ENCODE measurements at regions not wholly inside any gene's neighbourhood (a gene's known extent, or its start where the extent isn't known, plus 50 kb on each side); places are given as distances from the start of the nearest gene placed in this dataset.
"Not testable (repeated sequence)": the region's sequence is repeated elsewhere in the genome, so short reads cannot be mapped to it uniquely, and the experiment has no call there.

GRCh38 chr4:137738375-137738990 is 206.2 kb upstream of the PCDH18 start:
- Histone ChIP-seq H3K27me3 (no peaks in the 10 kb centered on the region), H3K4me3 (no peak overlapping the region), H3K9ac (no peak overlapping the region), H3K27ac (no peak overlapping the region), H3K4me1 (no peaks in the 10 kb centered on the region), H3K4me2 (no peak overlapping the region), H3K36me3 (no peaks in the 10 kb centered on the region), H3K9me3 (peaks cover 9% of the 10 kb centered on the region), H4K20me1 (no peaks in the 10 kb centered on the region)
- TF ChIP-seq Cebpa-rat (IDR thresholded peaks at IDR 0.05), result no peak

GRCh38 chr4:137735561-137736104 is 203.3 kb upstream of the PCDH18 start:
- Histone ChIP-seq H3K27ac (no peak overlapping the region), H4K20me1 (no peaks in the 10 kb centered on the region), H3K4me3 (no peak overlapping the region), H3K4me2 (no peak overlapping the region), H3K9ac (no peak overlapping the region), H3K4me1 (no peaks in the 10 kb centered on the region), H3K36me3 (no peaks in the 10 kb centered on the region), H3K27me3 (no peaks in the 10 kb centered on the region), H3K9me3 (peaks cover 19% of the 10 kb centered on the region)
- TF ChIP-seq Cebpa-rat (IDR thresholded peaks at IDR 0.05), result no peak

- H3K9ac ChIP-seq, H3K4me1 ChIP-seq, H4K20me1 ChIP-seq, H3K4me2 ChIP-seq, H3K27me3 ChIP-seq, H3K27ac ChIP-seq, H3K4me3 ChIP-seq, H3K36me3 ChIP-seq: not testable (repeated sequence)
- peaks cover 19% of the 10 kb centered on the region for H3K9me3 ChIP-seq
Measured at GRCh38 chr4:137733174-137734141, 201.2 kb upstream of the PCDH18 start.

GRCh38 chr4:137722910-137723309 is 190.6 kb upstream of the PCDH18 start:
- Histone ChIP-seq H3K27ac (no peak overlapping the region), H3K9me3 (no peaks in the 10 kb centered on the region), H3K9ac (no peak overlapping the region), H3K4me3 (no peak overlapping the region), H3K27me3 (no peaks in the 10 kb centered on the region), H3K4me2 (no peak overlapping the region), H3K4me1 (no peaks in the 10 kb centered on the region), H4K20me1 (no peaks in the 10 kb centered on the region), H3K36me3 (no peaks in the 10 kb centered on the region)
- TF ChIP-seq Cebpa-rat (IDR thresholded peaks at IDR 0.05), result no peak

- Histone ChIP-seq H3K4me3 (no peak overlapping the region), H4K20me1 (no peaks in the 10 kb centered on the region), H3K9ac (no peak overlapping the region), H3K4me2 (no peak overlapping the region), H3K27ac (no peak overlapping the region), H3K27me3 (no peaks in the 10 kb centered on the region), H3K9me3 (no peaks in the 10 kb centered on the region), H3K4me1 (no peaks in the 10 kb centered on the region), H3K36me3 (no peaks in the 10 kb centered on the region)
- TF ChIP-seq Cebpa-rat (IDR thresholded peaks at IDR 0.05), result no peak
Measured at GRCh38 chr4:137711502-137711901, 179.2 kb upstream of the PCDH18 start.

GRCh38 chr4:137707626-137708025 is 175.3 kb upstream of the PCDH18 start:
- Histone ChIP-seq H3K9ac (no peak overlapping the region), H3K27me3 (no peaks in the 10 kb centered on the region), H3K9me3 (peaks cover 2% of the 10 kb centered on the region; the same call in 1 of the 2 replicates), H3K36me3 (no peaks in the 10 kb centered on the region), H4K20me1 (no peaks in the 10 kb centered on the region), H3K4me3 (no peak overlapping the region), H3K4me1 (peaks cover 8% of the 10 kb centered on the region; the same call in 1 of the 2 replicates), H3K4me2 (no peak overlapping the region), H3K27ac (no peak overlapping the region)
- TF ChIP-seq Cebpa-rat (IDR thresholded peaks at IDR 0.05), result no peak

GRCh38 chr4:137707102-137707620 is 174.9 kb upstream of the PCDH18 start:
- H3K27me3 ChIP-seq, result no peaks in the 10 kb centered on the region
- H3K9me3 ChIP-seq, result peaks cover 2% of the 10 kb centered on the region; the same call in 1 of the 2 replicates

GRCh38 chr4:137705171-137705783 is 173.0 kb upstream of the PCDH18 start:
- Histone ChIP-seq H3K4me2 (peak overlapping the region; percentile 22; the same call in 1 of the 2 replicates), H3K27me3 (no peaks in the 10 kb centered on the region), H3K9ac (no peak overlapping the region), H3K9me3 (peaks cover 12% of the 10 kb centered on the region), H3K27ac (no peak overlapping the region), H3K4me3 (no peak overlapping the region), H3K4me1 (peaks cover 8% of the 10 kb centered on the region; the same call in 1 of the 2 replicates), H4K20me1 (no peaks in the 10 kb centered on the region), H3K36me3 (no peaks in the 10 kb centered on the region)
- no peak for TF ChIP-seq Cebpa-rat (IDR thresholded peaks at IDR 0.05)

More at GRCh38 chr4:137707102-137707620, 174.9 kb upstream of the PCDH18 start:
- Histone ChIP-seq H3K4me1 (peaks cover 8% of the 10 kb centered on the region; the same call in 1 of the 2 replicates), H3K4me2 (no peak overlapping the region), H3K9ac (no peak overlapping the region), H3K4me3 (no peak overlapping the region), H4K20me1 (no peaks in the 10 kb centered on the region), H3K36me3 (no peaks in the 10 kb centered on the region), H3K27ac (no peak overlapping the region)
- TF ChIP-seq Cebpa-rat (IDR thresholded peaks at IDR 0.05), result no peak

- Histone ChIP-seq H3K4me1 (peaks cover 8% of the 10 kb centered on the region; the same call in 1 of the 2 replicates), H3K27ac (no peak overlapping the region), H3K4me3 (no peak overlapping the region), H3K27me3 (no peaks in the 10 kb centered on the region), H3K9ac (no peak overlapping the region), H3K4me2 (no peak overlapping the region), H3K36me3 (no peaks in the 10 kb centered on the region), H4K20me1 (no peaks in the 10 kb centered on the region), H3K9me3 (peaks cover 12% of the 10 kb centered on the region)
- no peak for TF ChIP-seq Cebpa-rat (IDR thresholded peaks at IDR 0.05)
Measured at GRCh38 chr4:137703195-137703594, 170.9 kb upstream of the PCDH18 start.
